NCI-H2171 (cell line): ENCODE measurements at regions not wholly inside any gene's neighbourhood (a gene's known extent, or its start where the extent isn't known, plus 50 kb on each side); places are given as distances from the start of the nearest gene placed in this dataset.
"Not testable (repeated sequence)": the region's sequence is repeated elsewhere in the genome, so short reads cannot be mapped to it uniquely, and the experiment has no call there.

ENCODE experiments used
- DNase-seq: peaks from one replicate; lab custom pipeline; 2025; lab: John Stamatoyannopoulos, UW

GRCh38 chr5:96483878-96484277, 50.8 kb upstream of the PCSK1 start:
- DNase-seq = no peak

GRCh38 chr5:96487859-96488258, 54.8 kb upstream of the PCSK1 start:
- no peak for DNase-seq

- no peak for DNase-seq
Measured at GRCh38 chr5:96489532-96489931, 56.5 kb upstream of the PCSK1 start.

- no peak for DNase-seq
Measured at GRCh38 chr5:96492459-96493047, 59.5 kb upstream of the PCSK1 start.

GRCh38 chr5:96493219-96493790, 60.3 kb upstream of the PCSK1 start:
- DNase-seq = no peak

- DNase-seq = not testable (repeated sequence)
Measured at GRCh38 chr5:96495412-96495811, 62.4 kb upstream of the PCSK1 start.

GRCh38 chr5:96497027-96497426, 64.0 kb upstream of the PCSK1 start:
- DNase-seq = not testable (repeated sequence)

GRCh38 chr5:96499753-96500345, 66.8 kb upstream of the PCSK1 start:
- DNase-seq = no peak

GRCh38 chr5:96501991-96502646, 69.1 kb upstream of the PCSK1 start:
- no peak for DNase-seq

- no peak for DNase-seq
Measured at GRCh38 chr5:96503501-96504236, 70.6 kb upstream of the PCSK1 start.

- no peak for DNase-seq
Measured at GRCh38 chr5:96506376-96506775, 73.3 kb upstream of the PCSK1 start.

- no peak for DNase-seq
Measured at GRCh38 chr5:96506866-96507527, 73.9 kb upstream of the PCSK1 start.

- no peak for DNase-seq
Measured at GRCh38 chr5:96509316-96509715, 76.3 kb upstream of the PCSK1 start.

- DNase-seq = no peak
Measured at GRCh38 chr5:96509721-96510350, 76.8 kb upstream of the PCSK1 start.

- no peak for DNase-seq
Measured at GRCh38 chr5:96516631-96517071, 83.6 kb upstream of the PCSK1 start.

- DNase-seq = no peak
Measured at GRCh38 chr5:96517295-96517694, 84.2 kb upstream of the PCSK1 start.

GRCh38 chr5:96520345-96520744, 87.3 kb upstream of the PCSK1 start:
- no peak for DNase-seq

- DNase-seq = no peak
Measured at GRCh38 chr5:96522635-96523355, 89.7 kb upstream of the PCSK1 start.

- DNase-seq = no peak
Measured at GRCh38 chr5:96527768-96528661, 95.0 kb upstream of the PCSK1 start.
